GM12892 (cell line): ENCODE measurements at regions not wholly inside any gene's neighbourhood (a gene's known extent, or its start where the extent isn't known, plus 50 kb on each side); places are given as distances from the start of the nearest gene placed in this dataset.

Experiments used
- POLR2A ChIP-seq: IDR thresholded peaks from 2 replicates; pipeline ENCODE4 v1.6.1; 2011; ENCODE audit warnings: low read depth, low read length, control low read depth
- POLR2AphosphoS5 ChIP-seq: IDR thresholded peaks from 2 replicates; pipeline ENCODE4 v1.6.1; 2011; ENCODE audit warnings: low read depth, low read length, control low read depth
- TAF1 ChIP-seq: IDR thresholded peaks from 2 replicates; pipeline ENCODE4 v1.6.1; 2011; ENCODE audit warnings: low read depth, mild to moderate bottlenecking, control low read depth, low read length, borderline replicate concordance

- TF ChIP-seq POLR2A (no peak), POLR2AphosphoS5 (no peak), TAF1 (no peak)
Observed at GRCh38 chr6:113380591-113380990, 476.6 kb upstream of the MARCKS start.
